HPDE6-E6E7 (cell line): ENCODE measurements at regions not wholly inside any gene's neighbourhood (a gene's known extent, or its start where the extent isn't known, plus 50 kb on each side); places are given as distances from the start of the nearest gene placed in this dataset.
"Not testable (repeated sequence)": the region's sequence is repeated elsewhere in the genome, so short reads cannot be mapped to it uniquely, and the experiment has no call there.

Experiments used
- DNase-seq: peaks from one replicate; pipeline ENCODE4 v3.0.0; 2011; ENCODE audit warnings: missing footprints; ENCODE audit errors: extremely low spot score

DNA sequence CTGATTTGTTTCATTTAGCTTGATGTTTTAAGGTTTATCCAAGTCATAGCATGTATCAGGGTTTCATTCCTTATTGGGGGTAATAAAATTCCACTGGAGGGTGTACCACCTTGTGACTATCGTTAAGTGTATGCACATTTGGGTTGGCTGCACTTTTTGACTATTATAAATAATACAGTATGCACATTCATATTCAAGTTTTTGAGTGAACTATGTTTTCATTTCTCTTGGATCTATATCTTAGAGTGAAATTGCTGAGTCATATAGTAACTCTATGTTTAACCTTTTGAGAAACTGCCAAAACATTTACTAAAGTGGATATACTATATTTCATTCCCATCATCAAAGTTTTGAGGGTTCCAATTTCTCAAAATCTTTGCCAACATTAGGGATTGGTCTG, 952.7 kb downstream of the TDRD15 start:
- DNase-seq = no peak

DNA sequence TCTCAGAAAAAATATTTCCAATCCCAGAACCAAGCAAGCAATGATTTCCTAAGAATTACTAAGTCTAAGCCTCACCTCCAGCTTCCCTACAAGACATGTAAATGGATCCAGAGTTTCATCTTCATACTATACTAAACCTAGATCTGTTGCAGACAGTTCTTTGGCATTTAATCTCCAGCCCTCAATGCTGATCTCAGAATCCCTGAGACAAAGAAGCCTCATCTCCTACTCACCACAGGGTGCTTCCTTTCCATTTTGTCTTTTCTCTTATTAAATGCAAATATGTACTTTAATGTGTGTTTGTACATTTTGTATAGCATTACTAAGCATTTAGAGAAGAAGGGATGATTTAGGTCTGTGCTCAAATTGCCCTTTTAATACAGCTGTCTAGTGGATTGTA, 954.9 kb downstream of the TDRD15 start:
- no peak for DNase-seq

DNA sequence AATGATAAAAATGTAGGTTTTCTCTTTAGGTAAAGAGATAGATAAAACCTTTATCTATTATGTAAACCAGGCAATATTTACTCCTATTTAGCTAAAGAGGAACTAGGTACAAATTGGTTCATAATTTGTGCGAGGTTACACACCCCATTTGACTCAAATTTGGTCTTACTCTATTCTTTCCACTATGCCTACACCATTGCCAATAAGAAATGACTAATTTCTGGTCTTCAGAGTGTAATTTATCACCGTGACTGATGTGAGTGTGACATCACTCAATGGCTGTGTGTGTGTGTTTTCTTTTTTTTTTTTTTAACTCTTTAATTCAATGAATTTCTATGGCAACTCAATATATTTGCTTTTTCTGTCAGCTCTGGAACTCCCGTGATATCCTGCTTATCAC, 955.8 kb downstream of the TDRD15 start:
- DNase-seq = no peak

- DNase-seq = no peak
Measured at GRCh38 chr2:22086726-22087125, 963.0 kb downstream of the TDRD15 start.

DNA sequence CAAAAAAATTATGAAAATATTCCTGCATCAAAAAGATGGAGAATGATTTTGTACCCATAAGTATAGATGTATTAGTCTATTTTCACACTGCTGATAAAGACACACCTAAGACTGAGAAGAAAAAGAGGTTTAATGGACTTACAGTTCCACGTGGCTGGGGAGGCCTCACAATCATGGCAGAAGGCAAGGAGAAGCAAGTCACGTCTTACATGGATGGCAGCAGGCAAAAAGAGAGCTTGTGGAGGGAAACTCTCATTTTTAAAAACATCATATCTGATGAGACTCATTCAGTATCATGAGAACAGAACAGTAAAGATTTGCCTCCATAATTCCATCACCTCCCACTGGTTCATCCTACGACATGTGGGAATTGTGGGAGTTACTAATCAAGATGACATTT, 979.8 kb downstream of the TDRD15 start:
- not testable (repeated sequence) for DNase-seq

- no peak for DNase-seq
Measured at GRCh38 chr2:22110244-22110651, 986.5 kb downstream of the TDRD15 start.

- no peak for DNase-seq
Measured at GRCh38 chr2:22124003-22124402, 1000.2 kb downstream of the TDRD15 start.

DNA sequence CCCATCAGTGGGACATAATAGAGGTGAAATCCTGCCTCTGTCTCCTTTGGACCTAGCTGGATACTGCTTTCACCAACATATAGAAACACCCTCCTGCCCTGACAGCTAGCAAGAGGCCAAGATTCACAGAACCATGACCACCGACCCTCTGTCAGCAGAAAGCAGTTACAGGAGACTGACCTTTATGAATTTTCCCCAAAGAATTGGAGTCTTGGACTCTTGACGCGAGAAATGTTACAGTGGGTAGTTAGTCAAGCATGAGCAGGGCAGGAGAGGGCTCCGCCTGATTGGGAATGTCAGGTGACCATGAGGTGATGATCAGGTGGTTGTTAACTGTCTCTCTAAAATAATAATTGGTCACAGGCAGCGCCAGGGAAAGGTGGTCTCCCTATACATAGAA, 1002.3 kb downstream of the TDRD15 start:
- DNase-seq = no peak

DNA sequence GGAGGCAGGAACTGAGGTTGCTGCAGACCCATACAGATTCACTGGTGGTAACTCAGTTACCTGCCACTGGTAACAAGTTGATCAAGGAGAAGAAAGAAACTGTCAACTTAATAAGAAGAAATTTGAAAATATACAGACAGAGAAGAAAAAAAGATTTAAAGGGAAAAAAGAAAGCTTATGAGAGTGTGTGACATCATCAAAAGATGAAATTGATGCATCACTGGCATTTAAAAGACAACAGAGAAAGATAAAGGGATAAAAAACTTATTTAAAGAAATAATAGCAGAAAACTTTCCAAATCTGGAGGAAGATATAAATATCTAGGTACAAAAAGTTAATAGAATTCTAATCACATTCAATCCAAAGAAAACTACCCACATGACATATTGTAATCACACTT, 1003.2 kb downstream of the TDRD15 start:
- no peak for DNase-seq

DNA sequence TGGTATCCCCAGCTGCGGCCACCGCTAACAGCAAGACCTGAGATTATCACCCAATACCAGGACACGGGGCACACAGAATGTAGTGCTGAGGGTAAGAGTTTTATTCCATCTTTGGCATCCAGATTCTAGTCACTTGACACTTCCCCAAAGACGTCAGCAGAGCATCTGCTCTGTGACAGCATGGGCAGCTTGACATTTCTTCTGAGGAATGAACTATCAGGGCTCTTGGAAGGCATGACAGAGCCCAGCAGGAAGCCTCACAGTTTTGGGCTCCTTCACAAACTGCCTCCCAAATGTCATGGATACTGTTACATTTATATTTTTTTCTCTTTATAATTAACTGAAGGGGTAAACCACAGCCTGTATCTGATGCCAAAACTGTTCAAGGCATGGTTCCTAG, 1010.7 kb downstream of the TDRD15 start:
- no peak for DNase-seq

GRCh38 chr2:22136446-22136845, 1012.7 kb downstream of the TDRD15 start:
- DNase-seq = no peak

GRCh38 chr2:22143840-22144239, 1020.1 kb downstream of the TDRD15 start:
- no peak for DNase-seq

DNA sequence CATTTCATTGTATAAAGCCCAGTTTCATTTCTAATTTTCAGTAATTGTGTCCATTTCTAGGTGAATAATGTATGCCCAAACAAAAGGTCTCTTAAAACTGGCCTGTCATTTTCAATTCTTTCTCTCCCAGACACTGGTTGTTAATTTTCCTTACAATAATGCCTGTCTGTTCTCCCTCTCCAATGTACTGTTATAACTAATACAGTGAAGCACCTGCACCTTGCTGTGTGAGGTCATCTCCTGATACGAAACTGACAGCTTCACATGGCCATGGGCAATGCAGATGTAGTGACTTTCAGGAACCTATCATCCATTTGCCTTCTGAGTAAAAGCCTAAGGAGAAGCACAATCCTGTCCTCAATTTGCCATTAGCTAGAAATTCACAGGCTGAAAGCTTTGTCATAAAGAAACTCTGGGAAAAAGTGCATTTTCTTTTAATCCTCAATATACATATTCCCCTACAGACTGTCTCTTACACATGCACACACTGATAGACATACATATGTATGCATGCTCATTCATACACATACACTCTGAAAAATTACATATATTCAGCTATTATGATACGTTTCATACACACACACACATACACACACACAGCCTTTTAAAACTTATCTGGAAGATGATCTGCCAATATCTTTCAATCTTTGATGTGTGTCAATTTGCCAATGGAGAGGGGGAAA, 1030.3 kb downstream of the TDRD15 start:
- no peak for DNase-seq

DNA sequence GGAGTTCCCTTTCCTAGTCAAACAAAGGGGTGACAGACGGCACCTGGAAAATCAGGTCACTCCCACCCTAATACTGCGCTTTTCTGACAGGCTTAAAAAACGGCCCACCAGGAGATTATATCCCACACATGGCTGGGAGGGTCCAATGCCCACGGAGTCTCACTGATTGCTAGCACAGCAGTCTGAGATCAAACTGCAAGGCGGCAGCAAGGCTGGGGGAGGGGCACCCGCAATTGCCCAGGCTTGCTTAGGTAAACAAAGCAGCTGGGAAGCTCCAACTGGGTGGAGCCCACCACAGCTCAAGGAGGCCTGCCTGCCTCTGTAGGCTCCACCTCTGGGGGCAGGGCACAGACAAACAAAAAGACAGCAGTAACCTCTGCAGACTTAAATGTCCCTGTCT, 1032.9 kb downstream of the TDRD15 start:
- DNase-seq = not testable (repeated sequence)

GRCh38 chr2:22167256-22167655, 1043.5 kb downstream of the TDRD15 start:
- no peak for DNase-seq

GRCh38 chr2:22175003-22175402, 1051.2 kb downstream of the TDRD15 start:
- DNase-seq = no peak

DNA sequence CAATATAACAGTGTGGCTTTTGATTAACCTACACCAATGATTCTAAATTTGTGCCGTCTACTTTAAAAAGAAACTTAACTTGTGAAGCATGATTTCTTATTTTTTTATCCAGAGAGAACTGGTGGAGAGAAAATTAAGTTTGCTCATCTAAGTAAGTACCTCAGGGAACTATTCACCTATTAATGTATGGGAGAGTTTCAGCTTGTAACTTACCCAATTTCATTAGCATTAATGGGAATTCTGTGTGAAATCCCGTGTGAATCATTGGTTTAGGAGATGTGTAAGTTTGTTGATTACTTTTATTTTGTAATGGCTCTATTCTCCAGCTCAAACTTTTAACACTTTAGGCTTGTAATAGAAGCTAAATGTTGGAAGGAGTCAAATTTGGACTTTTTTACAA, 1061.5 kb downstream of the TDRD15 start:
- DNase-seq = no peak

DNA sequence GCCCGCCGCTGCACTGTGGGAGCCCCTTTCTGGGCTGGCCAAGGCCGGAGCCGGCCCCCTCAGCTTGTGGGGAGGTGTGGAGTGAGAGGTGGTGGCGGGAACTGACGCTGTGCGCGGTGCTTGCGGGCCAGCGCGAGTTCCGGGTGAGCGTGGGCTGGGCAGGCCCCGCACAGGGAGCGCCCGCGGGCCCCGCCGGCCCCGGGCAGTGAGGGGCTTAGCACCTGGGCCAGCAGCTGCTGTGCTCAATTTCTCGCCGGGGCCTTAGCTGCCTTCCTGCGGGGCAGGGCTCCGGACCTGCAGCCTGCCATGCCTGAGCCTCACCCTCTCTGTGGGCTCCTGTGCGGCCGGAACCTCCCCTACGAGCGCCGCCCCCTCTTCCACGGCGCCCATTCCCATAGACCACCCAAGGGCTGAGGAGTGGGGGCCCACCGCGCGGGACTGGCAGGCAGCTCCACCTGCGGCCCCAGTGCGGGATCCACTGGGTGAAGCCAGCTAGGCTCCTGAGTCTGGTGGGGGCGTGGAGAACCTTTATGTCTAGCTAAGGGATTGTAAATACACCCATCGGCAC, 1062.6 kb downstream of the TDRD15 start:
- not testable (repeated sequence) for DNase-seq

DNA sequence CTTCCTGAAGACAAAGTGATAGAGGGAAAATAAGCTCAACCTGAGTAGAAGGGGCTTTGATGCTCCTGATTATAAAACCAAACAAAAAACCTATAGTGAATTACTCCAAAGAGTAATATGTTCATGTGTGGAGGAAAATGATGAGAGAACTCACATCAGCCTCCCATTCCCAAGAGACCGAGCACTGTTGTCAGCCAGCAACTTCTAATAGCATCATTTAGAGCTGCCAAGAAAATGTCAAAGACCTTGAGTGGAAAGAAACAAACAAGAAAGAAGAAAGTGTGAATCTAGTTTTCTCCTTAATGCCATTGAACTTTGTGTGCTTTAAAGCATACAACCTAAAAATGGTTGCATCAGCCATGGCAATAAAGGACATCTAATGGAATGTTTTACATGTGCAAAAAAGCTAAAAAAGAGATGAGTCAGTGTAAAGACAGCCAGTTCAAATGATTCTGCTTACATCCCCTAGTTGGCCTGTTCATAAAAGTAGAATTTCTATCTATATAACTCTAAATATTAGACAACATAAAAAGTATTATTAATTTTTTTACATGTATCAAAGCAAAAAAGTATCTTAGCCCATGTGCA, 1066.2 kb downstream of the TDRD15 start:
- no peak for DNase-seq

- DNase-seq = no peak
Measured at GRCh38 chr2:22194218-22194617, 1070.5 kb downstream of the TDRD15 start.

- DNase-seq = no peak
Measured at GRCh38 chr2:22196806-22197205, 1073.0 kb downstream of the TDRD15 start.

GRCh38 chr2:22198381-22199283, 1074.9 kb downstream of the TDRD15 start:
- DNase-seq = no peak
